ENCODE measurements at regions not wholly inside any gene's neighbourhood (a gene's known extent, or its start where the extent isn't known, plus 50 kb on each side); places are given as distances from the start of the nearest gene placed in this dataset.
A peak's percentile ranks its signal among the peaks of the same experiment; 100 is the strongest.

DNA sequence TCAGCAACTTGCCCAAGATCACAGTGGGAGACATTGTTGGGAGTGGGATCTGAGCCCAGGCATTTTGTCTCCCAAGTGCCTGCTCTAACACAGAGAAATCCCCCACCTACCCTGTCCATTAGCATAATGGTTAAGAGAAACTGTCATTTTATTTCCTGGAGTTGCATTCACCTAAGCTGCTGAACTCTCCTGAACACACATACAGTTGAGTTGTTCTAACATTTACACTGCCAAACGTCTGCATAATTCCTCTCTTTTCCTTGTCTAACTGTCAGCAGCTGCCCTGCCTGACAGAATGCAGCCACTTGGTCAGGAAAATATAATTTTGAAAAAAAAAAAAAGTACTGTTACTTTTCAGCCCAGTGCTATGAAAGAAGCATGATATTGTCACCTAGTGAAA lies 396.3 kb upstream of the PIK3C3 start:
- Histone ChIP-seq H3K4me1 (ENCODE audit: control insufficient read depth, insufficient read depth, low read length) (no peaks in the 10 kb centered on the region), H3K9me3 (ENCODE audit: control insufficient read depth, insufficient read depth, low read length) (no peaks in the 10 kb centered on the region), H3K27ac (ENCODE audit: low read length) (no peak overlapping the region), H3K36me3 (ENCODE audit: control insufficient read depth, insufficient read depth, low read length) (no peaks in the 10 kb centered on the region), H3K27me3 (ENCODE audit: control insufficient read depth, insufficient read depth, low read length) (no peaks in the 10 kb centered on the region), H3K4me3 (ENCODE audit: low read length) (no peak overlapping the region)
- no peak for DNase-seq (ENCODE audit: low read depth, low spot score)
- no CpG with 5 or more reads among the region's 1 CpG for WGBS (ENCODE audit: insufficient coverage, insufficient read length)

- WGBS (ENCODE audit: insufficient coverage, insufficient read length), result no CpG with 5 or more reads among the region's 6 CpGs
- Histone ChIP-seq H3K9me3 (ENCODE audit: control insufficient read depth, insufficient read depth, low read length) (no peaks in the 10 kb centered on the region), H3K4me3 (ENCODE audit: low read length) (no peak overlapping the region), H3K36me3 (ENCODE audit: control insufficient read depth, insufficient read depth, low read length) (no peaks in the 10 kb centered on the region), H3K27ac (ENCODE audit: low read length) (no peak overlapping the region), H3K27me3 (ENCODE audit: control insufficient read depth, insufficient read depth, low read length) (no peaks in the 10 kb centered on the region), H3K4me1 (ENCODE audit: control insufficient read depth, insufficient read depth, low read length) (no peaks in the 10 kb centered on the region)
- DNase-seq (ENCODE audit: low read depth, low spot score), result no peak
Measured at GRCh38 chr18:41553716-41554115, 401.3 kb upstream of the PIK3C3 start.

DNA sequence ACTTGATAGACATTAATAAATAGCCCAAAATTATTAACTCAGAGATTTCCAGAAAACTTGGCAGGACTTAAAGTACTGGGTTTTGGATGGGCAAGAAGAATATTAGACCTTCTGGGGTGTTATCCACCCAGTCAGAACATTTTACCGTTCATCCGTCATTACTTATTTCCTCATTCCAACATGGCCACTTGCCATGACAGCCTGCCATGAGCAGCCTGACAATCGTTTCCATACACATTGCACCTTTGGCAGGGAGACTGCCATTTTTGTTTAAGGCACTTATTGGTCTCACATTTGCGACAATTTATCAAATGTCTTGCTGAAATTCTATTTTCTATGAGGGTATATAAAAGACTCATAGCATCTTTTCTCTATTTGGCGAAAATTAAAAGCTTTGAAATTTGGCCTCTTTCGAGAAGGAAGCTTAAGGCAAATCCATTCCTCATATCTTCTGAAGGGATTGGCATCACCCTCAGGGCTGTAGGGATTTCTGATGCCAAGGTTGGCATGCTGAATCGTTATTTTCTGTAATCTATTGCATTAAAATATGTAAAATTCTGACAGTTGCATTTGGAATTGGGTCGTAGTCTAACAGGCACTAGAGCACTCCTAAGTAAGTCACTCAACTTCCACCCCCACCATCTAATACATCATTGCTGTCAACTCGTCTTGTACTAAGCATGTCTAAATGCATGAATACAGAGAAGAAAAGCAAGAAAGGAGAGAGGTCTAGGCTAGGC lies 406.3 kb upstream of the PIK3C3 start:
- DNase-seq (ENCODE audit: low read depth, low spot score), result no peak
- Histone ChIP-seq H3K36me3 (ENCODE audit: control insufficient read depth, insufficient read depth, low read length) (no peaks in the 10 kb centered on the region), H3K9me3 (ENCODE audit: control insufficient read depth, insufficient read depth, low read length) (no peaks in the 10 kb centered on the region), H3K4me3 (ENCODE audit: low read length) (no peak overlapping the region), H3K27ac (ENCODE audit: low read length) (no peak overlapping the region), H3K27me3 (ENCODE audit: control insufficient read depth, insufficient read depth, low read length) (no peaks in the 10 kb centered on the region), H3K4me1 (ENCODE audit: control insufficient read depth, insufficient read depth, low read length) (no peaks in the 10 kb centered on the region)
- no CpG with 5 or more reads among the region's 9 CpGs for WGBS (ENCODE audit: insufficient coverage, insufficient read length)

- Histone ChIP-seq H3K36me3 (ENCODE audit: control insufficient read depth, insufficient read depth, low read length) (no peaks in the 10 kb centered on the region), H3K4me3 (ENCODE audit: low read length) (no peak overlapping the region), H3K4me1 (ENCODE audit: control insufficient read depth, insufficient read depth, low read length) (no peaks in the 10 kb centered on the region), H3K27me3 (ENCODE audit: control insufficient read depth, insufficient read depth, low read length) (no peaks in the 10 kb centered on the region), H3K9me3 (ENCODE audit: control insufficient read depth, insufficient read depth, low read length) (no peaks in the 10 kb centered on the region), H3K27ac (ENCODE audit: low read length) (no peak overlapping the region)
- no peak for DNase-seq (ENCODE audit: low read depth, low spot score)
- no CpG with 5 or more reads among the region's 2 CpGs for WGBS (ENCODE audit: insufficient coverage, insufficient read length)
Measured at GRCh38 chr18:41545091-41545888, 409.7 kb upstream of the PIK3C3 start.

- H3K4me1 ChIP-seq (ENCODE audit: control insufficient read depth, insufficient read depth, low read length), result no peaks in the 10 kb centered on the region
- H3K27me3 ChIP-seq (ENCODE audit: control insufficient read depth, insufficient read depth, low read length), result no peaks in the 10 kb centered on the region
- no peak overlapping the region for H3K27ac ChIP-seq (ENCODE audit: low read length)
- H3K9me3 ChIP-seq (ENCODE audit: control insufficient read depth, insufficient read depth, low read length), result no peaks in the 10 kb centered on the region
- WGBS (ENCODE audit: insufficient coverage, insufficient read length), result no CpG with 5 or more reads among the region's 1 CpG
- no peak overlapping the region for H3K4me3 ChIP-seq (ENCODE audit: low read length)
- no peak for DNase-seq (ENCODE audit: low read depth, low spot score)
- no peaks in the 10 kb centered on the region for H3K36me3 ChIP-seq (ENCODE audit: control insufficient read depth, insufficient read depth, low read length)
Measured at GRCh38 chr18:41543815-41544214, 411.2 kb upstream of the PIK3C3 start.

GRCh38 chr18:41540237-41540871 lies 414.7 kb upstream of the PIK3C3 start:
- no peak for DNase-seq (ENCODE audit: low read depth, low spot score)
- Histone ChIP-seq H3K27me3 (ENCODE audit: control insufficient read depth, insufficient read depth, low read length) (no peaks in the 10 kb centered on the region), H3K4me1 (ENCODE audit: control insufficient read depth, insufficient read depth, low read length) (no peaks in the 10 kb centered on the region), H3K36me3 (ENCODE audit: control insufficient read depth, insufficient read depth, low read length) (no peaks in the 10 kb centered on the region), H3K4me3 (ENCODE audit: low read length) (no peak overlapping the region), H3K27ac (ENCODE audit: low read length) (no peak overlapping the region), H3K9me3 (ENCODE audit: control insufficient read depth, insufficient read depth, low read length) (no peaks in the 10 kb centered on the region)
- no CpG with 5 or more reads among the region's 3 CpGs for WGBS (ENCODE audit: insufficient coverage, insufficient read length)

GRCh38 chr18:41538751-41539150 lies 416.3 kb upstream of the PIK3C3 start:
- H3K4me3 ChIP-seq (ENCODE audit: low read length), result no peak overlapping the region
- DNase-seq (ENCODE audit: low read depth, low spot score), result no peak
- H3K27ac ChIP-seq (ENCODE audit: low read length), result no peak overlapping the region
- no CpG with 5 or more reads among the region's 2 CpGs for WGBS (ENCODE audit: insufficient coverage, insufficient read length)
- H3K36me3 ChIP-seq (ENCODE audit: control insufficient read depth, insufficient read depth, low read length), result no peaks in the 10 kb centered on the region; the same call in 1 of the 2 replicates
- H3K27me3 ChIP-seq (ENCODE audit: control insufficient read depth, insufficient read depth, low read length), result no peaks in the 10 kb centered on the region
- H3K4me1 ChIP-seq (ENCODE audit: control insufficient read depth, insufficient read depth, low read length), result no peaks in the 10 kb centered on the region; the same call in 1 of the 2 replicates
- no peaks in the 10 kb centered on the region for H3K9me3 ChIP-seq (ENCODE audit: control insufficient read depth, insufficient read depth, low read length)

DNA sequence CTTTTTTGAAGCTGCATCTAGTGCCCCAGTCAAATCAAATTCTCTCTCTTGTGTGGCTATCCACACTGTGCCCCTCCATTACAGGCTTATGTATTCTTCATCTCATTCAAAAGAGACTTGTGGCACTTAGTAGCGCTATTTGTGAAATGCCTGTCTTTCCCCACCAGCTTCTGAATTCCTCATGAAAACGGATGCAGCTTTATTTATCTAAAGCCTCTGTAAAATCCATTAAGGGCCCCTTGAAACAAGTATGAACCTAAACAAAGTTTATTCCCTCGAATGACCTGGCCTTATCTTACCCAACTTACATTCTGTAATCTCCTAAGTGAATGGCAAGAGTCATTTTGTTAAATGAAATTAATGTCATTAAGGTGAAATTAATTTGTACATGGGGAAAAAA lies 417.4 kb upstream of the PIK3C3 start:
- no peaks in the 10 kb centered on the region; the same call in 1 of the 2 replicates for H3K4me1 ChIP-seq (ENCODE audit: control insufficient read depth, insufficient read depth, low read length)
- DNase-seq (ENCODE audit: low read depth, low spot score), result no peak
- no CpG with 5 or more reads among the region's 3 CpGs for WGBS (ENCODE audit: insufficient coverage, insufficient read length)
- H3K4me3 ChIP-seq (ENCODE audit: low read length), result no peak overlapping the region
- H3K27me3 ChIP-seq (ENCODE audit: control insufficient read depth, insufficient read depth, low read length), result no peaks in the 10 kb centered on the region
- H3K9me3 ChIP-seq (ENCODE audit: control insufficient read depth, insufficient read depth, low read length), result no peaks in the 10 kb centered on the region
- H3K27ac ChIP-seq (ENCODE audit: low read length), result no peak overlapping the region
- no peaks in the 10 kb centered on the region; the same call in 1 of the 2 replicates for H3K36me3 ChIP-seq (ENCODE audit: control insufficient read depth, insufficient read depth, low read length)

DNA sequence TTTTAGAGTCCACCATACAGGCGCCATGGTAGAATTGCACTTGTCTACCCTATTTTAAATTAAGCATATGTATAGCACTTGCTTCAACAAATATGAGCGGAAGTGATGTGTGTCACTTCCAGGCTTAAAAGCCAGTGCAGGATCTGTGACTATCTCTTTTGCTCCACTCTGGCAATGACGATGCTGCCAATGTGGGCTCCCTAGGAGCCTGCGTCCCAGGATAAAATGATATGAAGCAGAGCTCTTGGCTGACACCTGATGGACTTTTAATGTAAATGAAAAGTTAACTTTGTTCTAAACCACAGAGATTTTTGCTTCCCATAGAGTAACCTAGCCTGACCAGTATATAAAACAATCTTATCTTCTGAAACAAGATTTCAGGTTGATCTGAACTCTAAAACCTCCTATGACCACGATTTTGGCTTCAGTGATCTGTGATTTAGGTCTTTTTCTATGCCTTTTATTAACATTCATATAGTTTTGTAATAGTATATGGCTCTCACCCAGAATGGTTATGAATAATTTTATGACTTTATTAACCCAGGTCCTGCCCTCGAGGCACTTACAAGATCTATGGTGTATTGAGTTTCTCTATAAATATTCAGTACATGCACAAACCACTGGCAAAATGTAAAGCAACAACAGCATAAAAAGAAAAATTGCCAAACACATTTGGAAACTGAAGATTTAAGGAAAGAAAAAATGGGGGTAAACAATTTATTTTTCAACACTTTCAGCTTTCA lies 422.5 kb upstream of the PIK3C3 start:
- Histone ChIP-seq H3K27ac (ENCODE audit: low read length) (no peak overlapping the region), H3K27me3 (ENCODE audit: control insufficient read depth, insufficient read depth, low read length) (no peaks in the 10 kb centered on the region), H3K36me3 (ENCODE audit: control insufficient read depth, insufficient read depth, low read length) (no peaks in the 10 kb centered on the region; the same call in 1 of the 2 replicates), H3K9me3 (ENCODE audit: control insufficient read depth, insufficient read depth, low read length) (no peaks in the 10 kb centered on the region), H3K4me3 (ENCODE audit: low read length) (no peak overlapping the region), H3K4me1 (ENCODE audit: control insufficient read depth, insufficient read depth, low read length) (no peaks in the 10 kb centered on the region; the same call in 1 of the 2 replicates)
- peak; percentile 16 for DNase-seq (ENCODE audit: low read depth, low spot score)
- no CpG with 5 or more reads among the region's 6 CpGs for WGBS (ENCODE audit: insufficient coverage, insufficient read length)

DNA sequence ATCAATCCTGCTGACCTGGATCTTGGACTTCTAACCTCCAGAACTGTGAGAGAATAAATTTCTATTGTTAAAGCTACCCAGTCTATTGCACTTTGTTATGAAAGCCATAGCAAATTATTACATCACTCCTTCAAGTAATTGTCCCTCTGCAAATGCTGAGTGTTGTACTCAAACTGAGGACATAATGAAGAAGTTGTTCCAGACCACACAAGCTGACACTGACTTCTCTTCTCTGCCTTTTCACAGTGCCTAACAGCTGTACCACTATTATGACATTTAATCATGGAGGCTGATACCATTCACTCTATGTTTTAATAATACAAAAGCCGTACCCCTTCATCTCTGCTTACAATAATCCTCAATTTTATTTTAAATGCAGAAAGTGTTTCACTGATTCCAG lies 424.1 kb upstream of the PIK3C3 start:
- Histone ChIP-seq H3K4me3 (ENCODE audit: low read length) (no peak overlapping the region), H3K4me1 (ENCODE audit: control insufficient read depth, insufficient read depth, low read length) (no peaks in the 10 kb centered on the region; the same call in 1 of the 2 replicates), H3K27me3 (ENCODE audit: control insufficient read depth, insufficient read depth, low read length) (no peaks in the 10 kb centered on the region), H3K9me3 (ENCODE audit: control insufficient read depth, insufficient read depth, low read length) (no peaks in the 10 kb centered on the region), H3K36me3 (ENCODE audit: control insufficient read depth, insufficient read depth, low read length) (no peaks in the 10 kb centered on the region; the same call in 1 of the 2 replicates), H3K27ac (ENCODE audit: low read length) (no peak overlapping the region)
- WGBS (ENCODE audit: insufficient coverage, insufficient read length), result no CpG with 5 or more reads among the region's 1 CpG
- DNase-seq (ENCODE audit: low read depth, low spot score), result no peak
